ENCODE measurements at regions not wholly inside any gene's neighbourhood (a gene's known extent, or its start where the extent isn't known, plus 50 kb on each side); places are given as distances from the start of the nearest gene placed in this dataset.

DNA sequence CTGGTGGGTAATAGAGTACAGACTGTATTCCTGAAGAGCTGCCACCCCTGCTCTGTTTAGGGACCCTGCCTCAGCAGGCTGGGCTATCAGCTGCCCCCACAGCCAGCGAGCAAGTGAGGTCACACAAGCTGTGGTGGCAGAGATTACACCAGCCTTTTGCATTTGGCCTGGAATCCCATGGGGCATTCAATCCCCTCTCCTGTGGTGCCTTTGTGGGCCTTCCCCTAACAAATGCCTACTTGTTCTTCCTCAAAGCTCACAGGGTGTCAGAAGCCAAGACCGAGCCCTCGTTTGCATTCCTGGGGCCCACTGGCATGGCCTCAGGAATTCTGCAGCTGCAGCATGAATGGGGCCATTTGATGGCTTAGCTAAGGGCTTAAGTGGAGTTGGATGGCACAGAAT is 212.7 kb upstream of the PHYHIPL start:
- DNase-seq = no peak
- intact Hi-C loops (cut with DNase I, micrococcal nuclease) = no loop called here
- ATAC-seq = no peak

DNA sequence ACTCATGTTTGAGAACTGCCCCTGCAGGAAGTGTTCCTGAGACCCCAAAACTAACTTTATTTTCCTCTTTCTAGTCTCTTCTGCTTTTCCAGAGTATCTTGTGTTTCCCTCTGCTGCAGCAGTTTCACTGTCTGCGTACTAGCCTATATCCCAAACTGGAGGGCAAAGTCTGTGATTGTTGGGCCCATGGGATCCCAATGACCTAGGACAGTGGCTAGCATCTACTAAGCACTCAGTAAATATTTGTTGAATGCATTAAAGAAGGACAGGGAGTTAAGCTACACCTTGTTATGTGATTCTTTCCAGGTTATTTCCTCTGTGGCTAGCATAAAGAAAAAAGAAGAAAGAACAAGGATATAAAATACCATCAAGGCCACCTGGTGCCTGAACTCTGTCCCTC is 210.6 kb upstream of the PHYHIPL start:
- DNase-seq = no peak
- intact Hi-C loops (cut with DNase I, micrococcal nuclease) = no loop called here
- no peak for ATAC-seq

DNA sequence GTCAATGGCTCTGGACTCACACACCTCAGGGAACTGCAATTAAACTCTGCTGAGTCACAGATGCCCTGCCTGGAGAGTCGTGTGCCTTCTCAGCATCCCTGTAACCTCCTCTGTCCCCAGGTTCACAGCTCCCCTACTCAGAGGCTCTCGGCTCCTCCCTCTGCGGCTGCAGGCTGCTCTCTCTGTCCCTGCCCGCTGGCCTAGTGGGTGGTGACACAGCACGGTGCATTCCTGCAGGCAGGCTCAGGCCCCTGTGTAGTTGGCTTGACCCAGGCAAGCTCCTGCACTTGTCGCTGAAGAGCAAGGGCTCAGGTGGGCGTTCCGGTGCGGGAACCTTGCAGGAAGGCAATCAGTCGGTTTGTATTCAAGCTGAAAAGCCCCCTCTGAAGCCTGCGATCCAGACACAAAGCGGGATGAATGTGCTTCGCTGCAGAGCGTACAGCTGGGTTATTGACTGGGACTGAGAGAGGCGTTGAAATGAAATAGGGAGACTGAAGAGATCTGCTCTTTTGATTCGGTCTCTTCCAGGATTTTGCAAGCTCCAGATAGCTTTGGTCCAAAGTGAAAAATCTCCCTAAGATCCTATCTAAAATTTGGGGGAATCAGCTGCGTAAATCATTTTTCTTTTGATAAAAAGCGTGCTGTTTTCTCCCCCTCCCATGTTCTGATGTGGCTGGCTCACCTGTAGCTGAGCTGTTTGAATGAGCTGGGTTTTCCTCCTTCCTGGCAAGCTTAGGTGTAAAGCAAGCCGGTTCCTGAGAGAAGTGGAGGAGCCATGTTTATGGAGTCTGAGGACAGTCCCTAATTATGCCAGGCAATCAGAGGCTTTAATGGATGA is 208.7 kb upstream of the PHYHIPL start:
- ATAC-seq (no peak), DNase-seq (no peak)
- intact Hi-C loops (cut with DNase I, micrococcal nuclease) = no loop called here

DNA sequence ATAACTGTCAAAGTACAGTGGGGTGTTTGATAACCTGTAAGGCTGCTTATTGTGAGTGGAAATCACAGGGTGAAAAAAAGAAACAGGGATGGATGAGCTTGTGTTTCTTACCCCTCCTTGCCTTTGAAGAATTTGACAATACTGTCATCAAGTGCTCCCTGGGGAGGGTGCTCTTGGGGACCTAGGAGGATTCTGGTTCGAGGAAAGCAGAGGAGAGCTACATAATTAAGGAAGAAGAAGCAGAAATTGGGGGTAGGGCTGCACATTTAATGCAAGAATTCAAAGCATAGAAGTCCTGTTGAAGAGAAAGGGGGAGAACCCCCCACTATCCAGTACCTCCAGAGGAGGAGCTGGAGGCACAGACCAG is 208.1 kb upstream of the PHYHIPL start:
- DNase-seq = no peak
- ATAC-seq = no peak
- intact Hi-C loops (cut with DNase I, micrococcal nuclease) = no loop called here

DNA sequence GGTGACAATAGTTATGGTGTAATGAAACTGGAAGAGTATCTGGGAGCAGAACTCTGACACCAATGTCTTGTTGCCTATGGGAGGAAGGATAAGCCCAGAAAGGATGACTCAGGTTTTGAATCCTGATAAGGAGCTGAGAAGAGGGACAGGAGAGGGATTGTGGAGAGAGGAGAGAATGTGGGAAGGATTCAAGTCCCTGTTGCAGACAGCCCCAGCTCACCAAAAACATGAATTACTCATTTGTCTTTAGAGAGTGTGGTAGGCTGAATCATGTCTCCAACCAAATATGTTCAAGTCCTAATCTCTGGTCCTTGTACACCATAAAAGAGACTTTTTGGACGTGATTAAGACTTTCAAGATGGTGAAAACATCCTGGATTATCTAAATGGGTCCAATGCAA is 206.9 kb upstream of the PHYHIPL start:
- no peak for DNase-seq
- intact Hi-C loops (cut with DNase I, micrococcal nuclease) = no loop called here
- ATAC-seq = no peak

DNA sequence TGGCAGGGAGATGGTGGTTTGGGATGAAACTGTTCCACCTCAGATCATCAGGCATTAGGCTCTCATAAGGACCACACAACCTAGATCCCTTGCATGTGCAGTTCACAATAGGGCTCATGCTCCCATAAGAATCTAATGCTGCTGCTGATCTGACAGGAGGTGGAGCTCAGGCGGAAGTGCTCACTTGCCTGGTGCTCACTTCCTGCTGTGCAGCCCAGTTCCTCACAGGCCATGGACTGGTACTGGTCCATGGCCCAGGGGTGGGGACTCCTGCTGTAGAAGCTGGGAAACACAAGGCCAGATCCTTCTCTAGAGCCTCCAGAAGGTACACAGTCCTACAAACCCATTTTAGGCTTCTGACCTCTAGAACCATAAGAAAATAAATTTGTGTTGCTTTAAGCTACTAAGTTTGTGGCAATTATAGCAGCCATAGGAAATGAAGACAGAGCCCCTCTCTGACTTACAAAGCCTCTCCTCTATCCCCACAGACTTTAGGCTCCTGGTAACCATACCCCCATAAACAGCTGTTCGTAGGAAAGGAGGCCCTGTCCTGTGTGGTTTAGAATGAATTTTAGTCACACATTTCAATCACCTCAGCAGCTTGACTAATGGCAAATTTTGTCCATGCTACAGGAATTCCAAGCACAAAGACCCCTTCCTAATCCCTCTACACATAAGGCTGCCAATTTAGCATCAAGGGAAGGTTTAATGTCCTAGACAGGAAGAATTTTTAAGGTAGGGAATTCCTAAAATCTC is 206.1 kb upstream of the PHYHIPL start:
- ATAC-seq (no peak), DNase-seq (no peak)
- intact Hi-C loops (cut with DNase I, micrococcal nuclease) = no loop called here

DNA sequence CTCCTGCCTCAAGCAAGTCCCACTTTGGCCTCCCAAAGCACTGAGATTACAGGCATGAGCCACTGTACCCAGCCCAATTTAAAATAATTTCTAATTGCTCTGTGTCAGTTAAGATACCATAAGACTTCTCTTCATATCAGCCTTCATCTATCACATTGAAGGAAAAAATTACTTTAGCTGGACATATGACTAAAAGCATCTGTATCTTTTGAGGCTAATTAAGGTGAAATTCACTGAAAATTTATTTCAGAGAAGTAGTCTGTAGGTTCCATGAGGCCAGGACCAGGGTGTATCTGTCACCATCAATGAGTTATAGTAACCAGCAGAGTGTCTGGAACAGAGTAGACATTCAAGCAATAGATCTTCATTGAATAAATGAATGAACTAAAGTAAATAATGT is 205.2 kb upstream of the PHYHIPL start:
- intact Hi-C loops (cut with DNase I, micrococcal nuclease) = no loop called here
- no peak for ATAC-seq
- no peak for DNase-seq

DNA sequence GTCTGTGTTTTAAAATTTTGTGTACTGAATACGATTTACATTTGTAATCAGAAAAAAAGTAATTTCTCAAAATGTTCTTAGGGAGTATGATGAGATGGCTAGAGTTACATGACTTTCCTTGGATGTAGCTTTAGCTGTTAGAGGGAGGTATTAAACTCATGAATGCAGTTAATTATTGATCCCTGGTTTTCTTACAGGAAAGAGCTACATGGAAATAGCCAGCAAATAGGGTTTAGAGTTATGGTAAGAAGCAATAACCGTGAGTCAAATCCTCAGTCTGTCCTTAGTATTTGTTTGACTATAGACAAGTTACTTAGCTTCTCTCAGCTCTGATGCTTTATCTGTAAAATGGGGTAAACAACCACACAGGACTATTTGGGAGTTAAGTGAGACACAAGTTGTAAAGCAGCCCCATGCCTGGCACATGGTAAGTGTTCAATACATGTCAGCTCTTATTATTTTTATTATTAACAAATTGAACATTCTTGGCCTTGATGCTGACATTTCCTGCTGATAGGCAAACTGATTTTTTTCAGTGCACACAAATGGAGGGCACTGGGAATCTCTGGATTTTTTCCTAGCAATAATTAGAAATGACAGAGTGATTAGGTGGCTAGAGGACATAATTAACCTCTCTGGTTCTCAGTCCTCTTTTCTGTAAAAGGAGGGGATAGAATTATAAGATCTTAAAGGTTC is 204.5 kb upstream of the PHYHIPL start:
- intact Hi-C loops (cut with DNase I, micrococcal nuclease) = no loop called here
- DNase-seq (no peak), ATAC-seq (no peak)

DNA sequence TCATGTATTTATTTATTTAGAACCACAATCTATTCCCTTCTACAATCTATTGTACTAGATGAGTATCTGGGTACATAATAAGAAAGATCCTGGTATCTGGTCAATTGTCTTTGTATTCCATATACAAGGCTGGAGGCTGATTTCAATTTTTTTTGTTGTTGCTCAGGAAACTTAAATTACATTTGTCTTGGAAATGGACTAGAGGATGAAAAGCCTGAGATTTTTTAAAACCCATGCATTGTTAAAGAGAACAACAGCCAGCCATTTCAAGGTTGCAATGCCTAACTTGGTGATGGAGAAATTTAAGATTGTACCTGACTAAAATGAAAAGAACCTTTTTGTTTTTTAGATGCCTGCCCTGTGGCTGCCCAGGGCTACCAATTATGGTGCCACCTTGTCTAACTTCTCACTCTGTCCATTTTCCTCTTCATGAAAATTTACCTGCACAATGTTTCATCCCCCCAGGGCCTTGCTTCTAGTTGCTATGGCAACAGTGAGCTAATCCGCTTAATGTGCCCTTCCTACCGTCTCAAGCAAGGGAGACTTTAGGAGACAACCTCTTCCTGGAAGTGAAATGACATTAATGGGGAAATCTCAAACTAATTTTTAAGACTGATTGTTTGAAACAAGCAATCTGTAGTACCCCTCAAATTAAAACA is 203.7 kb upstream of the PHYHIPL start:
- DNase-seq = no peak
- ATAC-seq = no peak
- intact Hi-C loops (cut with DNase I, micrococcal nuclease) = no loop called here

DNA sequence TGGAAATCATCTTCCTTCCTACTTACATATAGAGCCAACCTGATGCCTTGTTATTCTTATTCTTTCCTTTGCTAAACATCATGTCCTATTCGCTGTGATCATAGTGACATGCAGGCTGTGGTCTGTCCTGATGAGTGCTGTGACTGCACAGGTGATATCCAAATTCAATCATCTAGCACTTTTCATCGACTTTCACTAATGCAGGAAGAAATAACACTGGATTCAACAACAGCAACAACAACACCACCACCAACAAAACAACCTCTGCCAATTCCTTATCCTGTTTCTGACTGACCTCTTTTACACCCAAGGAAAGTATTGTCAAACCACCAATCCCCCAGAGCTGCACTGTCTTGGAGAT is 203.2 kb upstream of the PHYHIPL start:
- intact Hi-C loops (cut with DNase I, micrococcal nuclease) = no loop called here
- no peak for ATAC-seq
- no peak for DNase-seq

DNA sequence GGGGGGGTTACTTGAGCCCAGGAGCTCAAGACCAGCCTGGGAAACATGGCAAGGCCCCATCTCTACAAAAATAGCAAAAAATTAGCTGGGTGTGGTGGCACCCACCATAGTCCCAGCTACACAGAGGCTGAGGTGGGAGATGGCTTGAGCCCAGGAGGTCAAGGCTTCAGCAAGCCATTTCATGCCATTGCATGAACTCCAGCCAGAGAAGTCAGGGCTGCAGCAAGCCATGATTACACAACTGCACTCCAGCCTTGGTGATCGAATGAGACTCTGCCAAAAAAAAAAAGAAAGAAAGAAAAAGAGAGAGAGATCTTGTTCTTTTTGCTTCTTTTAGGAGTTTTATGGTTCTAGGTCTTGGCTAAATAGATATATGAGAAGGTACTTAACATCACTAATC is 200.2 kb upstream of the PHYHIPL start:
- no peak for DNase-seq
- intact Hi-C loops (cut with DNase I, micrococcal nuclease) = no loop called here
- ATAC-seq = no peak

DNA sequence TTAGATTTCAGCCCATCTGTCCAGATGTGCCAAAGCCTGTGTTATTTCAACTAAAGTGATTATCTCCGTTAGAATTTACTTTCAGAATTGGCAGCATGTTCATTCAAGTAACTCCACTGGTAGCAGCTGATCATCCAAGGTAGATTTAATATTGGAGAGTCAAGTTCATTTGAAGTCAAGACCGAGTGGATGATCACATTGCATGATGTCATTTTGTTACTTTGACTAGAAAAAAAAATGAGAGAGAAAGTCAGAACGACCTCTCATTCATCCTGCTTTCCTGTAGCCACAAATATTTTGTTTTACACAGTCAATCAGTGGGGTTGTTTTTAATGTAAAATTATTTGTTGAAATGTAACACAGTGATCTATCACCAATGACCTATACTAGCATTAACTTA is 196.7 kb upstream of the PHYHIPL start:
- intact Hi-C loops (cut with DNase I, micrococcal nuclease) = no loop called here
- DNase-seq (no peak), ATAC-seq (no peak)

DNA sequence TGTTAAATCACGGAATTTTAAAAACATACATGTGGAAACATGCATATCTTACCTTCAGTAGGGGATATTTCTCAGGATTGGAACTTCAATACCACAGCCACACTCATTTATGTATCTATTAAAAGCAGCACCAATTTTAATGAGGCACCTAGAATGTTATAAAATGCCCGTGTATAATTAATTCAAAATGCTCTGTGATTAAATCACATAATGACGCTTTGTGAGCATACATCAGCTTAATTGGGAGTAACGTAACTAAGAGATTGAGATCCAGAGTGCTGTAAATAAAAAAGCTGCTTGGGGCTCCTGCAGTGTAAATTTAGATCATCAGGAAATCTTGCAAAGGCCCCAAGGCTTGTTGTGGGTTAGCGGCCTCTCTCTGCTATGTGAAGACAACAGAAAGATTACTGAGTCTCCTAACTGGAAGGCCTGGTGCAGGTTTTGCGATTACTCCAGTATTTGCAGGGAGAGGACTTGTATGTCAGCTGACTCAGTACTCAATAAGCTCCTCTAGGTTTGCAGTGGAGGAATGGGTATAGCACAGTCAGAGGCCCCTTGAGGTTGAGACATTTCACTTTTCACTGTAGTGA is 195.5 kb upstream of the PHYHIPL start:
- ATAC-seq (no peak), DNase-seq (no peak)

DNA sequence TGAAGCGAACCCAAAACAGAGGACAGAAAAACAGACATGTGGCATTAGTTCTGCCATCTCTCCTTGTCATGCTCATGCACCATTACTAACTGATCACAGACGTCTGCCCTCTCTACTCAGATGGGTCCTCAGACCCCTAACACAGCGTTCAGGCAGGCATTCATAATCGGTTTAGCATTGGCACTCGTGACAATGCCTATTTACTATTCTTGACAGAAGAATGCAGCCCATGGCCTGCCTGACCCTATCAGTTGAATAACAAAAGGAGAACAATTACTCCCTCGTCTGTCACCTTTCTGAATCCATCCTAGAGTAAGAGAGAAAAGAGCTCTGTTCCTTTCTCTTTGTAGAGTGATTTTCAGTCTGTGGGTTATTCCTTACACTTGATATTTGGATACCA is 194.6 kb upstream of the PHYHIPL start:
- intact Hi-C loops (cut with DNase I, micrococcal nuclease) = no loop called here
- DNase-seq (no peak), ATAC-seq (no peak)

More for the DNA sequence above, 195.5 kb upstream of the PHYHIPL start:
- intact Hi-C loops (cut with DNase I, micrococcal nuclease) = no loop called here

DNA sequence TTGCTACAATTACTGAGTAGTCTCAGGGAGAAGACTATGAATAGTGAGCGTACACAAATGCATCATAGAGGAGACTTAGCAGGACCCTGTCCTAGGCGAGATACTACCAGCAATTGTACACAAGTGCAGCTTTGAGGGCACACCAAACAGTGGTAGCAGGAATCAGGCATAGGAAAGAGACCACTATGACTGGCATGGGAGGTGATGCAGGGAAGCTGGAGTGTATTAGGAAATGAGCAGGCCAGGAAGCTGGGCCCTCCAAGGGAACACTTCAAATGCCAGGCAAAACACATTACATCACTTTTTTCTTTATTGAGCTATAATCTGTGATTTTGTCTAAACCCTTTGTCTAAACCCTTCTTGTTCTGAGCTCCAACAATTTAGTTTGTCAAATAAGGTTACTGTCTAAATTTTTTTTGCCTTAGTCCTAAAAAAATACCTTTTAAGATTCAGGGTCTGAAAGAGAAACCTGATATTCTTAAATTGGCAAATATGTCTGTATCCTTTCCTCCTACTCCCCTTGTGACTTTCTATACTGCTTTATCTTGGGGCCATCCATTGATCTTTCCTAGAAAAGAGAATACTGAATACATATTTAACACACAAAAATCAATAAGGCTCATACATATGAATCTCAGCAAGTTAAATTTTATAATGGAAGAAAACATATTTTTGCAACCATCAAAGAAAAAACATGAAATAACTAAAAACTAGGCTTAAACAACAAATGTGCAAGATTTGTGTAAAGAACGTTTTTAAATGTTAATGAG is 193.8 kb upstream of the PHYHIPL start:
- ATAC-seq (no peak), DNase-seq (no peak)
- intact Hi-C loops (cut with DNase I, micrococcal nuclease) = no loop called here

DNA sequence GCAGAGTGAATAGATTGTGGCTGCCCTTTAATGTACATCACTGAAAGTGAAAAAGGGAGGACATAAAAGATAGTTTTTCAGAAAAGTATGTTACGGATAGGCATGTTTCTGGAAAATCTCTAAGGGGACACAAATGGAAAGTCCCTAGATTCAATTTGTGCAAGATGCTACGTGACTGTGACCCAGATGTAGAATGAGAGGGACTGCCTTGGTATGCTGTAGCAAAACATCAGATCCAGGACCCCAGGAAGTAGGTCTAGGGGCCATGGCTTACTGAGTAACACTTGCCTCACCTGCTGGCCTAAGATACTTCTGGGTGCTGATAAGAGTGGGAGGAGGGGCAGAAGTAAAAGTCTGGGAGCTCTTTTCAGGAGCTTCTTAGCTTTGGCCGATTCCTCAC is 191.2 kb upstream of the PHYHIPL start:
- ATAC-seq (no peak), DNase-seq (no peak)
- intact Hi-C loops (cut with DNase I, micrococcal nuclease) = no loop called here

DNA sequence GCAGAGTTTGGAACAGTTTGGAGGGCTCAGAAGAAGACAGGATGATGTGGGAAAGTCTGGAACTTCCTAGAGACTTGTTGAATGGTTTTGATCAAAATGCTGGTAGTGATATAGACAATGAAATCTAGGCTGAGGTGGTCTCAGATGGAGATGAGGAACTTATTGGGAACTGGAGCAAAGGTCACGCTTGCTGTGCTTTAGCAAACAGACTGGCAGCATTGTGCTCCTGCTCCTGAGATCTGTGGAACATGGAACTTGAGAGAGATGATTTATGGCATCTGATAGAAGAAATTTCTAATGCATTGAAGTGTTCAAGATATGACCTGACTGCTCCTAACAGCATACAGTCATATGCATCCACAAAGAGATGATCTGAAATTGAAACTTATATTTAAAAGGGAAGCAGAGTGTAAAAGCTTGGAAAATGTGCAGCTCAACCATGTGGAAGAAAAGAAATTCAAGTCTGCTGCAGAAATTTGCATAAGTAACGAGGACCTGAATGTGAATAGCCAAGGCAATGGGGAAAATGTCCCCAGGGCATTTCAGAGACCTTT is 186.9 kb upstream of the PHYHIPL start:
- DNase-seq (no peak), ATAC-seq (no peak)
- intact Hi-C loops (cut with DNase I, micrococcal nuclease) = no loop called here

DNA sequence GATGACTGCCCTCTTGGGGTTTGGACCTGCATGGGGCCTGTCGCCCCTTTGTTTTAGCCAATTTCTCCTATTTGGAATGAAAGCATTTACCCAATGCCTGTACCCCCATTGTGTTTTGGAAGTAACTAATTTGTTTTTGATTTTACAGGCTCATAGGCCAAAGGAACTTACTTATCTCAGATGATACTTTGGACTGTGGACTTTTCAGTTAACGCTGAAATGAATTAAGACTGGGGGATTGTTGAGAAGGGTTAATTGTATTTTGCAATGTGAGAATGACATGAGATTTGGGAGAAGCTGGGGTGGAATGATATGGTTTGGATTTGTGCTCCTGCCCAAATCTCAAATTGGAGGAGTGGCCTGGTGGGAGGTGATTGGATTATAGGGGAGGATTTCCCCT is 185.8 kb upstream of the PHYHIPL start:
- intact Hi-C loops (cut with DNase I, micrococcal nuclease) = no loop called here
- no peak for DNase-seq
- no peak for ATAC-seq

All from left colon (tissue), 2 donors.